Stimulated activated naive CD8-positive, alpha-beta T cell treated with anti-CD3 and anti-CD28 coated beads, Interleukin-15, Interleukin-2, amounts not matched to agents 100 ng/mL and 50 ng/mL, for 24 hours (primary cell): ENCODE measurements at regions not wholly inside any gene's neighbourhood (a gene's known extent, or its start where the extent isn't known, plus 50 kb on each side); places are given as distances from the start of the nearest gene placed in this dataset.

Source experiments
- H3K27ac Mint-ChIP-seq: one replicate; pipeline ENCODE4 v1.8.0; 2021; ENCODE audit warnings: mild to moderate bottlenecking, mixed read lengths
- H3K27me3 Mint-ChIP-seq: one replicate; pipeline ENCODE4 v1.8.0; 2021; ENCODE audit warnings: mixed read lengths
- H3K36me3 Mint-ChIP-seq: one replicate; pipeline ENCODE4 v1.8.0; 2021; ENCODE audit warnings: low read depth, mixed read lengths
- H3K4me1 Mint-ChIP-seq: one replicate; pipeline ENCODE4 v1.8.0; 2021; ENCODE audit warnings: low read depth, mixed read lengths
- H3K4me3 Mint-ChIP-seq: one replicate; pipeline ENCODE4 v1.8.0; 2021; ENCODE audit warnings: mild to moderate bottlenecking, mixed read lengths
- H3K9me3 Mint-ChIP-seq: one replicate; pipeline ENCODE4 v1.8.0; 2021; ENCODE audit warnings: mixed read lengths

DNA sequence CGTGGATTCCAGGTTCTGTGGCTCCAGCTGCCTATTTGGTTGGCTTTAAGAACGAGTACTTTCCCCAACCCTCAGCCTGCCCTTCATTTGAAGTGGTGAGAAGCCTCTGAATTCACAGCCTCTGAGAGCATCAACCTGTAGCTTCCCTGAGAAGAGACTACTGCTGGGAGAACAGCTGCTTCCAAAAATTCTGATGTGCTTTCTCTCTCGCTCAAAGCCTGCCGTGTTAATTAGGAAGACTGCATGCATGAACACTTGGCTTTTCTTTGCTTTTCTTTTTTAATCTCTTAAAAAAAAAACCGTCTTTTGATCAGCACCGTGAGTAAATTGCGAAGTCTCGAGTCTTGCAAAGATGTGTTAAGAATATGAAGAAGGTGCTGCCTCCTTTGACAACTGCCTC lies 153.4 kb upstream of the MAP1B start:
- H3K9me3 Mint-ChIP-seq: peaks cover 2% of the 10 kb centered on the region
- H3K36me3 Mint-ChIP-seq: no peaks in the 10 kb centered on the region
- H3K4me1 Mint-ChIP-seq: no peaks in the 10 kb centered on the region
- H3K4me3 Mint-ChIP-seq: no peak overlapping the region
- H3K27me3 Mint-ChIP-seq: peaks cover 12% of the 10 kb centered on the region
- H3K27ac Mint-ChIP-seq: no peak overlapping the region

DNA sequence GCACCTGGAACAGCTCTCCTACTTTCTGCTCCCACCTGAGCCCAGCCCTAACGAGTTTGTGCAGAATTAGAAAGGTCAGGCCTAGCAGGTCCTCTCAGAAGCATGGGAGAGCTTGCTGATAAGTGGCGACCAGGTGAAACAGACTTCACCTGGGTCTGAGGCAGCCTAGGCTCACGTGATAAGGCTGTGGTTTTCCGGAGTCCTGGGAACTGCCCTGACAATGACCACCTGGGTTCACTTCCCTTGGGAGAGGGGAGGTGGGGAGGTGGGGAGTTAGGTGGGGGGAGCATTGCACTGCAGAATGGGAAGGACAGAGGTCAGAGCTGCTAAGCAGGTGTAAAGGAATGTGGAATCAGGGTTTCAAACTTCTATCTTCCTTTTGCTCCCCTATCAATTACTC lies 152.9 kb upstream of the MAP1B start:
- Mint-ChIP-seq H3K9me3 (no peaks in the 10 kb centered on the region), H3K4me1 (no peaks in the 10 kb centered on the region), H3K36me3 (no peaks in the 10 kb centered on the region), H3K4me3 (no peak overlapping the region), H3K27me3 (peaks cover 12% of the 10 kb centered on the region), H3K27ac (no peak overlapping the region)

DNA sequence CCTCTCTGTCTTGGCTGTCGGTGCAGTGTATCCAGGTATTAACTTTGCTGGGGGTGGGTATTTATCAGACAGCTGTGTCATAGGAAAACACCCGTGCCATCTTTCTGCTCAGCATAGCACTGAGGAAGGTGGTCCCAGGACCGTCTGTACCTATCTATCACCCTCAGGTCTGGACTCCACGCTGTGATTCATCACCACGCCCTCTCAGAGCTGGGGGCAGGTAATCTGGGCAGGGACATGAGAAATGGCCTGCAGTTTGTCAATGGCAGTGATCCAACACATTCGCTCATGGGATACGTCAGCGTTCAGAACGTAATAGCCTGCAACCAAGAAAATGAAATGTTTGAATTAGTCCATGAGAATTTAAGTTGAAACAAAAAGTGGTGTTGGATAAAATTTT lies 151.6 kb upstream of the MAP1B start:
- H3K27me3 Mint-ChIP-seq: peaks cover 12% of the 10 kb centered on the region
- no peak overlapping the region for H3K27ac Mint-ChIP-seq
- no peaks in the 10 kb centered on the region for H3K36me3 Mint-ChIP-seq
- H3K9me3 Mint-ChIP-seq: no peaks in the 10 kb centered on the region
- no peak overlapping the region for H3K4me3 Mint-ChIP-seq
- no peaks in the 10 kb centered on the region for H3K4me1 Mint-ChIP-seq

DNA sequence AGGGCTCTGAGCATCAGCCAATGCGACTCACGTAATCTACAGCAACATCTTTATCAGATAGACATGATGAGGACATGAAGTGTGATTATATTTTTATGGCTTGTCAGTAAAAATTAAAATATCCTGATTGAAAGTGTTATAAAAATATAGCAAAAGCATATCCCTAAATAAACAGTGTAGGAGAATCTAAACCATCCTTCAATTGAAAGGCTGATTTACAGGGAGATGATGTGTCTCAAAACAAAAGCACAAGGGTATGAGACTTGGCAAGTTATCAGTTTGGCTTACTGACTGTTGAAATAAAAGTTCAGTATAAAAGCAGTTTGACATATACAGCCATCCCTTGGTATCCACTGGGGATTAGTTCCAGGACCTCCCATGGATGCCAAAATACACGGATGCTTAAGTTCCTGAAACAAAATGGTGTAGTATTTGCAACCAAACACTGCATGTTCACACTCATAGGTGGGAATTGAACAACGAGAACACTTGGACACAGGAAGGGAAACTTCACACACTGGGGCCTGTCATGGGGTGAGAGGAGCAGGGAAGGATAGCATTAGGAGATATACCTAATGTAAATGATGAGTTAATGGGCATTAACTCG lies 149.9 kb upstream of the MAP1B start:
- Mint-ChIP-seq H3K9me3 (no peaks in the 10 kb centered on the region), H3K4me1 (no peaks in the 10 kb centered on the region), H3K27me3 (peaks cover 12% of the 10 kb centered on the region), H3K36me3 (no peaks in the 10 kb centered on the region), H3K4me3 (no peak overlapping the region), H3K27ac (no peak overlapping the region)

DNA sequence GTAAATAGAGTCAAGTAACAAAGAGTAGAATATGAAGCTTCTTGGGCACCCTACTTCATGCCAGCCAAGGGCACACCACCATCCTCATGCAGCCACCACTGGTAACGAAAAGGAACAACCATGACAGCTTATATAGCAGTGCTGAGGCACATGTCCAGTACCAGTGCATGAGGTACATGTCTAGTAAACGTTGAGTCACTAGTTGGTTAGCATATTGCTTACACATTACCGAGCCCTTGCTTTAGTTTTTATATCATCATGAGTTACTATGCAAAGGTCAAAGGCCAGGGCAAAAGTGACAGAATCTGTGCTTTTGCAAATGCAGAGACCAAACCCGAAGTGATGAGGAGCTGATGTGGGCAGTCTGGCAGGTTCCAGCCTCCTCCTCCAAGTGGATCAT lies 147.1 kb upstream of the MAP1B start:
- H3K9me3 Mint-ChIP-seq: no peaks in the 10 kb centered on the region
- no peaks in the 10 kb centered on the region for H3K36me3 Mint-ChIP-seq
- peaks cover 3% of the 10 kb centered on the region for H3K27me3 Mint-ChIP-seq
- no peak overlapping the region for H3K4me3 Mint-ChIP-seq
- H3K27ac Mint-ChIP-seq: no peak overlapping the region
- no peaks in the 10 kb centered on the region for H3K4me1 Mint-ChIP-seq

DNA sequence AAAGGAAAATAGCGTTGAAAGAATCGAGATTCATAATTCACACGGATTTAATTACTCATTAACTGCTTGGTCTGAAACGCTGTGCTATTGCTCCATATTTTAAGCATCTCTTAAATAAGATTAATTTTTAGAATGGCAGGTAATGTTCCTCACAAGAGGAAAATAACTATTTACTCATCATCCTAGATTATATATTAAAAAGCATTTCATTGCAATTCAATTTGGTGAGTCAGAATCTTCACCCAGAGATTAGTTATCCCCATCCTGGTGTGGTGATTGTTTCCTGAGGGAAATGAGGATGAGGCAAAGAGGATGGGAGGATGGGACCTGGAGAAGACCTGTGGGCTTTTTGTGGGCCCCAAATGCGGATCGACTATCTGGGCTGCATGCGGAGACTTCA lies 145.5 kb upstream of the MAP1B start:
- no peak overlapping the region for H3K27ac Mint-ChIP-seq
- H3K9me3 Mint-ChIP-seq: peaks cover 3% of the 10 kb centered on the region
- H3K4me3 Mint-ChIP-seq: no peak overlapping the region
- H3K27me3 Mint-ChIP-seq: peaks cover 9% of the 10 kb centered on the region
- no peaks in the 10 kb centered on the region for H3K36me3 Mint-ChIP-seq
- no peaks in the 10 kb centered on the region for H3K4me1 Mint-ChIP-seq

DNA sequence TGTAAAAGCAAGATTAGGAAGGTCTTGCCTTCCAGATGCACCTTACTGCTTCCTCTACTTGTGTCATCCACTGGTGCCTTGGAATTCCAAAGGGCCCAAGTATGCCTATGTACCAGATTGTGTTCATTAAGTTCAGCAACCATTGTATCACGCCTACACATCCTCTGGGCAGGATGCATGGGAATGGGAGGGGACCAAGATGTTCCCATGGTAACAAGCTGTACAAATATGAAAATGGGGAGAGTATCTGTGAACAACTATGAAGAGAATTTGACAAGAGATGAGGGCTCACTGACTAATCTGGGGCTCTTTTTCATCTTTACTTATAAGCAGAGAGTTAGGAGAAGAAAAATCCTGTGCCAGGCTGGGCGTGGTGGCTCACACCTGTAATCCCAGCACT lies 137.8 kb upstream of the MAP1B start:
- peaks cover 3% of the 10 kb centered on the region for H3K9me3 Mint-ChIP-seq
- H3K4me1 Mint-ChIP-seq: no peaks in the 10 kb centered on the region
- no peak overlapping the region for H3K4me3 Mint-ChIP-seq
- H3K27me3 Mint-ChIP-seq: peaks cover 27% of the 10 kb centered on the region
- H3K27ac Mint-ChIP-seq: no peak overlapping the region
- H3K36me3 Mint-ChIP-seq: no peaks in the 10 kb centered on the region

DNA sequence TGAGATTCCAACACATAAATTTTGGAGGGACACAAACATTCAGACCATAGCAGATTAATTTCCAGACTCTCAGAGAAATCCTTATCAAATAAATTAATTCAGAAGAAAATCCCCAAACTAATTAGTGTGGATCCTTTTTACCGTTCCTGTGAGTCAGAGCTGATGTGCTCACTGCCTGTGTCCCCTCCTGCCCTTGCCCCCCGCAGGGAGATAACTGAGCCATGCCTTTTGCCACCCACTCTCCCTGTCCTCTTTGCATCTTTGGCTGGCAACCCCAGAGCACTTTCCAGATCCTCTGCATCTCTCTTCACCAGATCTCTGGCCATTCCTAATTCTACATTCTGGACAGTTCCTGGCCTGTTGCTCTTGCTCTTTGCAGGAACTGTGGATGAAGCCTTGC lies 135.4 kb upstream of the MAP1B start:
- H3K27ac Mint-ChIP-seq: no peak overlapping the region
- no peaks in the 10 kb centered on the region for H3K4me1 Mint-ChIP-seq
- peaks cover 21% of the 10 kb centered on the region for H3K27me3 Mint-ChIP-seq
- H3K9me3 Mint-ChIP-seq: no peaks in the 10 kb centered on the region
- H3K36me3 Mint-ChIP-seq: no peaks in the 10 kb centered on the region
- H3K4me3 Mint-ChIP-seq: no peak overlapping the region

DNA sequence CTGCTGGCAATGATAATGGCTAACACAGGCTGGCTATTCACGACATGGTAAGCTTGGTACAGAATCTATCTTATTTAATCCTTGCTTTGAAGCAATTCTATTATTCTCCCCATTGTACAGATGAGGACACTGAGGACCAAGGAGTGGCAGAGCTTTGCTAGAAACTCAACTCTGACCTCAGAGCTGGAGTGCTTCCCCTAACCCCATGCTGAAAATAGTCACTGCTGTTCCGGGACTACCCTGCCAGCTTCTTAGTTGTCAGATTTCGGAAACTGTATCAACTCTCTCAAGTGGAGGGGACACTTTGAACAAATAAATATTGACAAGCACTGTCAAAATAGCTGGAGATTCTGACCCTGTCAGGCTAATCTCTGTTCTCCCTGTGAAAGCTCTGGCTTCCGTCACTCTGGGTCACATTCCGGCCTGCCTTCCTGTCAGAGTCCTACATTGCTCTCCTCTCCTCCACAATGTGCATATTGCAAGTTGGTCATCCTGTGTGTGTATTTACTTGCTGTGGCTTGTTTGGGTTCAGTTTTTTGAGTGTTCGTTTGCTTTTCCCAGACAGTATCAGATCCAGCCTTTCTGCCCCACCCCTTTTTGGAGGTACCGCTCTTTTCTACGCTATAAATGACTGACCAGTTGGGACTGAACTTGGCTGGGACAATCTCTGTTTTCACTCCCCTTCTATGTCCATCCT lies 134.3 kb upstream of the MAP1B start:
- Mint-ChIP-seq H3K36me3 (no peaks in the 10 kb centered on the region), H3K9me3 (no peaks in the 10 kb centered on the region), H3K4me1 (no peaks in the 10 kb centered on the region), H3K27ac (no peak overlapping the region), H3K4me3 (no peak overlapping the region), H3K27me3 (peaks cover 21% of the 10 kb centered on the region)

DNA sequence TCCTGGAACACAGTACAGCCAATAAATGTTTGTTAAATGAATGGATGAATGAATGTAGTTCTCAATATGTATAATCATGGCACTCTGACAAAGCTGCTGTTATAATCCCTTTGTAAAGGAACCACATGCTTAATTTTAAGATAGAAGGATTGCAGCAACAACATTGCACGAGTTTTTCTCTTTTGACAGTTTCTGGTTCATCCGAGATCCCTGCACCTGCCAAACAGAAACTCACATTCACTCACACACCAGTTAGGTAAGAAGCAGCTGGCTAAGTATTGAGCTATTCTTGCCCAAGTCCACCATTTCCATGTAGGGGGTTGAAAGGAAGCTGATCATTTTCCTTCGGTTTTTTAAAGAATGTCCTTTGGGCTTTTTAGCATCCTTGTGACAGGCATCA lies 133.7 kb upstream of the MAP1B start:
- Mint-ChIP-seq H3K4me1 (no peaks in the 10 kb centered on the region), H3K9me3 (no peaks in the 10 kb centered on the region)

DNA sequence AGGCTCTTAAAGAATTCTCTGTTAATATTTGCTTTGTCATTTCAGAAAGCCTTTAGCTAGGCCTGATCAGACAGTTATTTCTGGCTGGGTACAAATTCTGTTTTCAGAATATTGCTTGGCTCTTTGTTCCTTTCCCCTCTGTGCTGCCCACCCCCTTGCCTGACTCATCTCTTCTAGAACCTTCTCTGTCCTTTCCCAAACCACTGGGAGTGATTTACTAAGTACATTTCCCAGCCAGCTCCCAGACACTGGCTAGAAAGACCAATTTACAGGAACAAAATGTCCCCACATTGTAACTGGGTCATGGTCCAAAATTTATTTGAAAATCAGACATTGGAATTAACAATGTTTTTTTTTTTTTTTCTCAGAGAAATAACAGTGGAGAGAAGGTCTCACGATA lies 133.1 kb upstream of the MAP1B start:
- H3K27ac Mint-ChIP-seq: no peak overlapping the region
- no peaks in the 10 kb centered on the region for H3K4me1 Mint-ChIP-seq
- H3K36me3 Mint-ChIP-seq: no peaks in the 10 kb centered on the region
- H3K27me3 Mint-ChIP-seq: peaks cover 17% of the 10 kb centered on the region
- H3K4me3 Mint-ChIP-seq: no peak overlapping the region
- no peaks in the 10 kb centered on the region for H3K9me3 Mint-ChIP-seq

More for the DNA sequence above, 133.7 kb upstream of the MAP1B start:
- peaks cover 21% of the 10 kb centered on the region for H3K27me3 Mint-ChIP-seq
- no peak overlapping the region for H3K27ac Mint-ChIP-seq
- H3K36me3 Mint-ChIP-seq: no peaks in the 10 kb centered on the region
- H3K4me3 Mint-ChIP-seq: no peak overlapping the region

DNA sequence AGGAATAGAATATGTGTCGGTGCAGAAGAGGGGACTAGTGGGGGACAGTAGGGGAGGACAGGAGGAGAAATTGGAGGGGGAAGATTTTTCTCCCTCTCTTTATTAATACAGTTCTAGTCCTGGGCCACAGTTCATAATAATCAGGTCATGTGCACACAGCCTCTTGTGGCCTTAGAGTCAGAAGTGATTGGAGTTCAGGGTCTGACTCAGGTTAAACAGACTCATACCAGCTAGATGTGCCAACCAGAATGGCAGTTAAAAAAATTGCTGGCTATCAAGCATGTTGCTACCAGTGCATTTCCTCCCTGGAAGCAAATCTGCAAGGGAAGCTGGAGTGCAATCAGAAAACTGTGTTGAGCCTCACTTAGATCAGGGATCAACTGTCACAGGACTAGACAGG lies 132.7 kb upstream of the MAP1B start:
- no peaks in the 10 kb centered on the region for H3K36me3 Mint-ChIP-seq
- H3K4me1 Mint-ChIP-seq: no peaks in the 10 kb centered on the region
- no peaks in the 10 kb centered on the region for H3K9me3 Mint-ChIP-seq
- no peak overlapping the region for H3K27ac Mint-ChIP-seq
- no peak overlapping the region for H3K4me3 Mint-ChIP-seq
- peaks cover 14% of the 10 kb centered on the region for H3K27me3 Mint-ChIP-seq

DNA sequence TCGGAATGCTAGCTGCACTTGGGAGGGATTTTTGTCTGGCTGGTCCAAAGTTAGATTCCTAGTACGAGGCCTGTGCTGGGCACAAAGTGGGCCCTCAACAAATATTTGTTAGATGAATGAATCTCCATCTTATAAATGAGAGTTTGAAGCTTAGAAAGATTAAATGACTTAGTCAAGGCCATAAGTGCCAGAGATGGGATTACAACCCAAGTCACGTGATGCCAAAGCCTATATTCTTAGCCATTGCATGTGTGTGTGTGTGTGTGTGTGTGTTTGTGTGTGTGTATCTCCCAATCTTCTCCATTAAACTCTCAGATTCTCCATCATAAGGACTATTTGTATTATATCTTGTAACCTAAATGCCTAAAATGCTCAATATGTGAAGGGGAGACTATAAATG lies 130.8 kb upstream of the MAP1B start:
- Mint-ChIP-seq H3K27me3 (peaks cover 18% of the 10 kb centered on the region), H3K9me3 (no peaks in the 10 kb centered on the region), H3K4me3 (no peak overlapping the region), H3K4me1 (no peaks in the 10 kb centered on the region), H3K36me3 (no peaks in the 10 kb centered on the region), H3K27ac (no peak overlapping the region)

DNA sequence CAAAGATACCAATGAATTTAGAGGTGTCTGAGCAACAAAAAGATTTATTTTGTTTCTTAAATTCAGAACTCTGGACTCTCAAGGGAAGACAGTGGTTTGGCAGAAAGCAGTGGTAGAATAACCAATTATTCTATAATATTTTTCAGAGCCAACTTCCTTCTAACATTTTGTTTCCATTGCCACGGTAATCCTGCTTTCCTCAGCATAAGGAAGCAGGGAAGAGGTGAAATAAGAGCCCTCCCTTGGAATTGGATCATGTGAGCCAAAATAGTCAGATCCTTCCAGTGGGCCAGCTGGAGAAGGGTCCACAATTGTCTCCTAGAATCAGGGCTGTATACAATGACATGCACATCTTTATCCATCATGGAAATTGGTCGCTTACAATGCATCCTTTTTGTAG lies 130.0 kb upstream of the MAP1B start:
- Mint-ChIP-seq H3K27ac (no peak overlapping the region), H3K9me3 (peaks cover 7% of the 10 kb centered on the region), H3K4me3 (no peak overlapping the region), H3K27me3 (peaks cover 15% of the 10 kb centered on the region), H3K36me3 (no peaks in the 10 kb centered on the region), H3K4me1 (no peaks in the 10 kb centered on the region)

DNA sequence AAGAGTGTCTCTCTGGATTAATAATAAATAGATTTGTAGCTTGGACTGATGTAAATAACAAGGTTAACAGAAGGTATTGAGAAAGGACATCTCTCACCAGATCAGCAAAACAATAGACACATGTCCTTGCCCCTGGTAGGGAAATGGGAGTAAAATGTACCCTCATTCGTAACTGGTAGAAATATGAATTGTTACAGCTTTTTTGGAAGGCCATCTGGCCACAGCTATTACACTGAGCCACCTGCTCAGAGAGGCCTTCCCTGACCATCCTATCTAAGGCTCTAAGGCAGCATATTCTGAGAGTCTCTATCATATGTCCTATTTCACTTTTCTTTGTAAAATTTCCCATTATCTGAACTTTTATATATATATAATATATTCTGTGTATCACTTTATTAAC lies 129.1 kb upstream of the MAP1B start:
- Mint-ChIP-seq H3K4me3 (no peak overlapping the region), H3K9me3 (peaks cover 16% of the 10 kb centered on the region), H3K36me3 (no peaks in the 10 kb centered on the region), H3K27me3 (peaks cover 13% of the 10 kb centered on the region), H3K4me1 (no peaks in the 10 kb centered on the region), H3K27ac (no peak overlapping the region)
